HG02759 (cell line): ENCODE measurements at regions not wholly inside any gene's neighbourhood (a gene's known extent, or its start where the extent isn't known, plus 50 kb on each side); places are given as distances from the start of the nearest gene placed in this dataset.

ENCODE experiments used
- ATAC-seq: cut with Tn5 transposase; IDR thresholded peaks from one replicate; pipeline ENCODE4 v1.9.1; 2021; ENCODE audit warnings: mild to moderate bottlenecking, moderate library complexity; ENCODE audit not compliant: unreplicated experiment

DNA sequence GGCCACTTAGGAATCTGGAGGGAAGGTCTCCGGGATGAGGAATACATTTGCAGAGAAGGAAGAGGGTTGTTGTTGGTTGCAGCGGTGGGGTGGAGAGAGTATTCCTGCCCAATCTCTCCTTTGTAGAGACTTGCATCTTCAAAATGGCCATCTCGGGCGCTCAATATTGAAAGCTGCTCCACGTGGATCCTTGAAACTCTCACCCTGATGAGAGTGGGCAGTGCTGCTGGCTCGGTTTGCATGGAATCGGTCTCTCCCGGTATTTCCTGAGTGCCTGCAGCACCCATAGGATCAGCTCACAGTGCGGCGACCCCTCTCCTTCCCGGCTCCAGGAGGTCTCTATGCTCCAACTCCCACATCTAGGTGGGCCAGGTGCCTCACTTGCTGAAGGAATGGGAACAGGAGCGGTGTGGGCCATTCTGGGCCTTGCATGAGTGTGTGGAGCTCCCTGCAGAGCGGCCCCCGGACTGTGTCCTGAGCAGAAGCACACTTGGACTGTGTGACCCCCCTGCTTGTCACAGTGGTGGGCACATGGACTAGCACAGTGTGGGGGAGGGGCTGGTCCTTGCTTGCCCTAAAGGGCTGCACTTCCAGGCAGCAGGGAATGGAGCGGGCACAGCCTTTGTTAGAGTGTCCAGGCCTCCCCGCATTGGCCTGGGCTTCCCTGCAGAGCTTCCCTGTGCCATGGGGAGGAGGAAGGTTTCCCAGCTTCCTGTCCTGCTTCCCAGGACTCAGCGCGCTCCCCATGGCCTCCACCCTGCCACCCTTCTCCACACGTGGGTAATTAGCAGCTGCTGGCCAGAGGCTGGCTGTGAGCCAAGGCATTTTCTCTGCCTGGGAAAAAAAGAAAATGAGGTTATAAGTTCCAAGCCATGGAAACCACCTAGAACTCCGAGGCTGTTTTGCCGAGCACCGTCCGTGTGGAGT lies 139.3 kb downstream of the IRF8 start:
- ATAC-seq, result no peak

GRCh38 chr16:86038926-86039310 lies 140.0 kb downstream of the IRF8 start:
- ATAC-seq, result no peak

DNA sequence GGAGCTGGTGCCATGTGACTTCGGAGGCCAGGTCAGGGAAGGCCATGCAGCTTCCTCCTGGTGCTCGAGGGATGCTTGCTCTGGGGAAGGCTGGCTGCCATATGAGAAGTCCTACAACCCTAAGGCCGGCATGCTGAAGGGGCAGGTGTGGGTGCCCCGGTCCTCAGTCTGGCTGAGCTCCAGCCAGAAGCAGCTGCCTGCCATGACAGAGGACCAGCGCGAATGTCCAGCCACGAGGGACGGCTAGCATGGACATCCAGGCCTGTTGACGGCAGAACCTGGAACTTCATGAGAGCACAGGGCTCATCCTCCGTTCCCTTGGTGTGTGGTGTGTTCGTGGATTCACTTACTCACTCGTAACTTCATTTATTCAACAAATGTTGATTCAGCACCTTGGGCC lies 140.6 kb downstream of the IRF8 start:
- no peak for ATAC-seq

- ATAC-seq, result no peak
Measured at GRCh38 chr16:86040496-86040895, 141.5 kb downstream of the IRF8 start.

- no peak for ATAC-seq
Measured at GRCh38 chr16:86041215-86041614, 142.3 kb downstream of the IRF8 start.

DNA sequence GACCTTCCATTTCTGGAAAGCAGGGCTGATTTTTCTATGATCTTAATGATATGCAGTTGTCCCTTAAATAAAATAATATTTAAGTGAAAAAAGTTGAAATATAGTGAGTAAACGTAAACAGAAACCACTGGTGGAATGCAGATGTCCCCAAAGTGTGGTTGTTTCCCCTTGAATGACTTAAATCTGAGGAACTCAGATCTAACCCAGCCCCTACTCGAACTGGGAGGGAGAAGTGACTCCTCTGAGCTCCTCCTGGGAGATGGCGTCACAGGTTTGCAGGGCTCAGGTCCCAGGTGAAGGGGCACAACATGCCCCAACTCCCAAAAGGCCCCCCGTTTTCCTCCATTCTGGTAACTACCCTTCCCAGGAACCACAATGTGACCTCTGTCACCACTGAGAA lies 142.8 kb downstream of the IRF8 start:
- no peak for ATAC-seq

GRCh38 chr16:86042393-86042792 lies 143.4 kb downstream of the IRF8 start:
- no peak for ATAC-seq

DNA sequence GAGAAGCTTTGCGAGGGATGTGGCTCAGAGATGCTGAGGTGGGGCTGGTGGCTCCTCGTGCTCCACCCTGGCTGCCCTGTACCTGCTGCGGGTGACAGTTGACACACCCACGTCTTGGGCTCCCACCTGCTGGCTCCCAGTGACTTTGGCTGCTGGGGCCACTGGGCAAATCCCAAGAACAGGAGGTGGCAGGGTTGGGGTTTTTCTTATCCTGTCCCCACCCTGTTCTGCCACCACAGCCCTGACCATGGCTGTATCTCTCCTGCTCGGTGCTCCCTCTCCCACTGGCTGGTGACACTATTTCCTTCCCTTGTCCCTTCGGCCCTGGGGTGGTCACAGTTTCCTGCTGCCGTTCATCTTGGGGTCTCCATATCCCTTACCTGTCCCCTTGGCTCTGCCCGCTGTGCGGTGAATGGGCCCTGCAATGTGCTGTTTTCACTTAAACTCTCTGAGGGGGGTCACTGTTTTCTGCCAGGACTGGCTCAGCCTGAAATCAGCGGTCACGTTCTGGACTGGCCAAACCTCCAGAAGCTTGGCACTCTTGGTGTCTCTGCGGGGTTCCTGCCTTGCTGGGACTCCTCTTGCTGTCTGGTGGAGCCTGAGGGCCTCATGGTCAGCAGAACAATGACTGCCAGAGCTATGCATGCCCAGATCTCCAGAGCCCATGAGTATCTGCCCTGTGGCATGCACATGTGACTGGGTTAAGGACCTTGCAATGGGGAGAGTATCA lies 144.2 kb downstream of the IRF8 start:
- ATAC-seq, result no peak

- no peak for ATAC-seq
Measured at GRCh38 chr16:86044241-86044671, 145.3 kb downstream of the IRF8 start.

- ATAC-seq, result no peak
Measured at GRCh38 chr16:86044881-86045590, 146.1 kb downstream of the IRF8 start.

- no peak for ATAC-seq
Measured at GRCh38 chr16:86045591-86045971, 146.6 kb downstream of the IRF8 start.

GRCh38 chr16:86046026-86046425 lies 147.1 kb downstream of the IRF8 start:
- no peak for ATAC-seq

DNA sequence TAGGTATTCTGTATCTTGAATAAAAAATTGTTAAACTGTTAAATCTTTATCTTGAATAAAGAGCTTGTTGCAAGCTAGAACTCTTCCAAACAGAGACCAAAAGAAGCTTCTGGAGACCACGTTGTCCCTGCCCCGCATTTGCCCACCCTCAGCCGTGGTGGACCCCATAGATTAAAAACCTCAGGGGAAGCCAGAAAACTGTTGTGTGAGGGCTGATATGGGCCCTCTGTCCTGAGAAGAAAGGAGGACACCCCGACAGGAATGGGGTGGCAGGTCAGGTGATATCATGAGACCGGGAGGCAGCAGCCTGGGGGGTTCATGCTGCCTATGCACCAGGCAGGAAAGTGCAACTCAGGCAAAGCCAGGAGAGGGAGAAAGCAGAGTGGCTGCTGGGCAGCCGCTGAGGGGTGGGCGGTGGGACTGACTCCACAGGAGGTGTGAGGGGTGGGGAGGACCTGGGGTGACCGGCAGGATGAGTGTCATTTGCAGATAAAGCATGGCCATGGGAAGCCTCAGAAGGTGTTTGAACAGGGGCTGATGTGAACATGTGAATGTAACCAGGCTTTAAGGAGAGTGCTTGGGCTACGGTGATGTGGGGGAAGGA lies 147.8 kb downstream of the IRF8 start:
- ATAC-seq, result no peak

DNA sequence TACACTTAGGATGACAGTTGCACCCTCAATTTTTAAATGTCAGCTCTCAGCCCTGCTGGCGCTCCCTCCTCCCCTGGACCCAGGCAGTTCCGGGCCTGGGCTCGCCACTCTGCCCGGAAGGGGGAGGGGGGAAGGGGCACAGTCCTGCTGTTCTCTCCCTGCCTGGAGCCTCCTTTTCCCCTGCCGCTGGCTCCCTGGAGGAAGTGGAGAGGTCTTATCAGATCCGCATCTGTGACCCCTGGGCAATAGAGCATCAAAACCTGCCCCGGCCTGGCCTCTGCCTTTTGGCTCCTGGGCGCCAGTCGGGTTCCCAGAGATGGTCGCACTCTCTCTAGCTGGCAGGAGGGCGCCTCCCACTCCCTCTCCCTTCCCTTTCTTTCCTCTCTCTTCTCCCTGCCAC lies 149.3 kb downstream of the IRF8 start:
- ATAC-seq, result no peak

GRCh38 chr16:86048882-86049585 lies 150.1 kb downstream of the IRF8 start:
- ATAC-seq, result no peak

DNA sequence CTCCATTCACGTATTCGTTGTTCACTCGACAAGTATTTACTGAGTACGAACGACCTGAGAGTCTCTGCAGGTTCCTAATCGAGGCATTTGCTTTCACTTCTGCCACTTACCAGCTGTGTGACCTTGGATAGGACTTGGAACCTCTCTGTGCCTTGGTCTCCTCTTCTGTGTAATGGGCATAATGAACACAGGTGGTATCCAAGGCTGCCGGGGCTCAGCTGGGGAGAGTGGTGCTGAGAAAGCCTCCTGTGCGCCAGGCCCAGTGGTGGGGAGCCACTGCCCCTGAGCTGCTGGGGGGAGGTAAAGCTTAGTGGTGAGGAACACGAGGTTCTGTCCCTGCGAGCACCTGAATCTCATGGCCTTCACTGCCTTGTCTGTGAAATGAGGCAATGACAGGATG lies 150.7 kb downstream of the IRF8 start:
- no peak for ATAC-seq

GRCh38 chr16:86050111-86050510 lies 151.1 kb downstream of the IRF8 start:
- ATAC-seq, result no peak

DNA sequence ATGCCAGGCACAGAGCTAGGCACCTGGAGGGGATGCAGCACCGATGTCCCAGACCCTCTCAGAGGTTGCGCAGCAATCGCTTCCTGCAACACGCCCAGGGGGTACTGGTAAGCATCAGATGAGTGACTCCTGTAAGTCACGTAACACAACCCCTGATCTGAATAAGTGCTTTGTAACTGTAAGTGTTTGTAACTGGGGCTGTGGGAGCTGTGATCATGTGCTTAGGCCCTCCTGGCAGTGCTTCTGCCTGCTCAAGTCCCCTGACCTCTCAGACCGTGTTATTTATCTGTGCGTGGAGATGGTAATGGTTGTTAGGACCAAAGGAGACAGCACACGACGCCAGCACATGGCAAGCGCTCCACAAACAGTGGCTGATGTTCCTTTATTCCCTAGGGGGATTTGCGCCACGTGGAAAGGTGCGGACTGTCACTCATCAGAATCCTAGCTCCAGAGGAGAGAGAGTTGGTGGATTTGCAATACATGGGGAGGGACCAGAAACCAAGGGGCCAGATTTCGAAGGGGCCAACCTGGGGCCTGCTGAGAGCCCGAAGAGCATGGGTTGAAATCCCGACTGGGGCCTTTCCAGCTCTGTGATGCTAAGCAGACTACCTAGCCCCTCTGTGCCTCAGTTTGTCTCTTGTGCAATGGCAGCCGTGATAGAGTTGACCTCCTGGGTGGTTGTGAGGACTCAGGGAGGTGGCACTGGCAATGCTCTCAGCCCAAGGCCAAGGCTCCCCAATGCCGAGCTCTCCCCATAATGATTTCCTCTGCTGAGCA lies 151.8 kb downstream of the IRF8 start:
- ATAC-seq, result no peak

GRCh38 chr16:86051368-86052114 lies 152.6 kb downstream of the IRF8 start:
- no peak for ATAC-seq
